WTC11 (cell line): ENCODE measurements at regions not wholly inside any gene's neighbourhood (a gene's known extent, or its start where the extent isn't known, plus 50 kb on each side); places are given as distances from the start of the nearest gene placed in this dataset.

Experiments used
- JUN ChIP-seq: sonication (generic); formaldehyde crosslinking; IDR thresholded peaks from 2 replicates; pipeline ENCODE4 v1.8.0; 2023; ENCODE audit warnings: mild to moderate bottlenecking, missing genetic modification reagents
- MXD4 ChIP-seq: fragments of 250-450 bp; sonication (Bioruptor Pico); IDR thresholded peaks from 2 replicates; pipeline ENCODE4 v1.8.0; 2021; ENCODE audit warnings: mild to moderate bottlenecking, moderate library complexity, borderline replicate concordance
- SMAD3 ChIP-seq: sonication (generic); formaldehyde crosslinking; IDR thresholded peaks from 2 replicates; pipeline ENCODE4 v1.8.0; 2022; ENCODE audit warnings: missing genetic modification reagents, mild to moderate bottlenecking, borderline replicate concordance
- TEAD1 ChIP-seq: sonication (generic); formaldehyde crosslinking; IDR thresholded peaks from 2 replicates; pipeline ENCODE4 v1.8.0; 2022; ENCODE audit warnings: mild to moderate bottlenecking, missing genetic modification reagents
- TF ChIP-seq, protein P1 (sequence below): fragments of 200-600 bp; IDR thresholded peaks from 2 replicates; pipeline ENCODE4 v1.8.0; 2022; ENCODE audit warnings: antibody characterized with exemption
- TF ChIP-seq, protein P2 (sequence below): sonication (generic); formaldehyde crosslinking; IDR thresholded peaks from 2 replicates; pipeline ENCODE4 v1.8.1; 2023; ENCODE audit warnings: mild to moderate bottlenecking, missing genetic modification reagents

DNA sequence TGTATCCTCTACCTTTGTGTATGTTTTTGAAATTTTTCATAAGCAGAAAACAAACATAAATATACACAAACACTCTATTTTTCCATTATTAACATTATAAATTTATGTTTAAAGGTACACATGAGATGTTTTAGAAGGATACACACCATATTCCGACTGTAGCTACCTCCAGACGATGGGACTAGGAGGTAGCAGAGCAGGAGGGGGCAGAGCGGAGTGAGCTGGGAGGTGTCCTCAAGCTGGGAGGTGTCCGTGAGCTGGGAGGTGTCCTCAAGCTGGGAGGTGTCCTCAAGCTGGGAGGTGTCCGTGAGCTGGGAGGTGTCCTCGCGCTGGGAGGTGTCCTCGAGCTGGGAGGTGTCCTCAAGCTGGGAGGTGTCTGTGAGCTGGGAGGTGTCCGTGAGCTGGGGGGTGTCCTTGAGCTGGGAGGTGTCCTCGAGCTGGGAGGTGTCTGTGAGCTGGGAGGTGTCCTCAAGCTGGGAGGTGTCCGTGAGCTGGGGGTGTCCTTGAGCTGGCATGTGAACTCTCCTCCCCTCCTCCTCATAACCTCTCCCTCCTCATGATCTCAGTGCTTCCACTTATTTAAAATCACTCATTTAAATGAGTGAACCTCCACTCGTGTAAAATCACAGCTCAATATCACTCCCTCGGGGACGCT lies 346.9 kb upstream of the SFSWAP start:
- TF ChIP-seq SMAD3 (CRISPR knock-in tag) (no peak), MXD4 (CRISPR knock-in tag) (no peak), JUN (CRISPR knock-in tag) (no peak), TEAD1 (no peak)
- TF ChIP-seq, protein P1, sequence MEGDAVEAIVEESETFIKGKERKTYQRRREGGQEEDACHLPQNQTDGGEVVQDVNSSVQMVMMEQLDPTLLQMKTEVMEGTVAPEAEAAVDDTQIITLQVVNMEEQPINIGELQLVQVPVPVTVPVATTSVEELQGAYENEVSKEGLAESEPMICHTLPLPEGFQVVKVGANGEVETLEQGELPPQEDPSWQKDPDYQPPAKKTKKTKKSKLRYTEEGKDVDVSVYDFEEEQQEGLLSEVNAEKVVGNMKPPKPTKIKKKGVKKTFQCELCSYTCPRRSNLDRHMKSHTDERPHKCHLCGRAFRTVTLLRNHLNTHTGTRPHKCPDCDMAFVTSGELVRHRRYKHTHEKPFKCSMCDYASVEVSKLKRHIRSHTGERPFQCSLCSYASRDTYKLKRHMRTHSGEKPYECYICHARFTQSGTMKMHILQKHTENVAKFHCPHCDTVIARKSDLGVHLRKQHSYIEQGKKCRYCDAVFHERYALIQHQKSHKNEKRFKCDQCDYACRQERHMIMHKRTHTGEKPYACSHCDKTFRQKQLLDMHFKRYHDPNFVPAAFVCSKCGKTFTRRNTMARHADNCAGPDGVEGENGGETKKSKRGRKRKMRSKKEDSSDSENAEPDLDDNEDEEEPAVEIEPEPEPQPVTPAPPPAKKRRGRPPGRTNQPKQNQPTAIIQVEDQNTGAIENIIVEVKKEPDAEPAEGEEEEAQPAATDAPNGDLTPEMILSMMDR: no peak
- TF ChIP-seq, protein P2, sequence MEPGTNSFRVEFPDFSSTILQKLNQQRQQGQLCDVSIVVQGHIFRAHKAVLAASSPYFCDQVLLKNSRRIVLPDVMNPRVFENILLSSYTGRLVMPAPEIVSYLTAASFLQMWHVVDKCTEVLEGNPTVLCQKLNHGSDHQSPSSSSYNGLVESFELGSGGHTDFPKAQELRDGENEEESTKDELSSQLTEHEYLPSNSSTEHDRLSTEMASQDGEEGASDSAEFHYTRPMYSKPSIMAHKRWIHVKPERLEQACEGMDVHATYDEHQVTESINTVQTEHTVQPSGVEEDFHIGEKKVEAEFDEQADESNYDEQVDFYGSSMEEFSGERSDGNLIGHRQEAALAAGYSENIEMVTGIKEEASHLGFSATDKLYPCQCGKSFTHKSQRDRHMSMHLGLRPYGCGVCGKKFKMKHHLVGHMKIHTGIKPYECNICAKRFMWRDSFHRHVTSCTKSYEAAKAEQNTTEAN (CRISPR knock-in tag): no peak
